Esophagus muscularis mucosa (tissue), 3 donors: ENCODE measurements at regions not wholly inside any gene's neighbourhood (a gene's known extent, or its start where the extent isn't known, plus 50 kb on each side); places are given as distances from the start of the nearest gene placed in this dataset.

Experiments used
- POLR2A ChIP-seq: fragments of 450-650 bp; IDR thresholded peaks from one replicate; pipeline ENCODE4 v1.6.1; 2017; ENCODE audit warnings: antibody characterized with exemption, moderate library complexity, mild to moderate bottlenecking, low read depth
- POLR2AphosphoS5 ChIP-seq, 2 donors: sonication (generic); formaldehyde crosslinking; IDR thresholded peaks; one replicate each; pipeline ENCODE4 v1.6.1; 2017; ENCODE audit warnings: antibody characterized with exemption in 2 of 2
- TF ChIP-seq, protein P1 (sequence below), 3 experiments: fragments of 200-600 bp in 2 of 3; fragments of 450-650 bp in 1 of 3; sonication (generic) in 2 of 3; IDR thresholded peaks; one replicate each; pipeline ENCODE4 v1.5.1; 2017 to 2019; ENCODE audit warnings: antibody characterized with exemption in 3 of 3, mild to moderate bottlenecking in 2 of 3, moderate library complexity in 1 of 3

DNA sequence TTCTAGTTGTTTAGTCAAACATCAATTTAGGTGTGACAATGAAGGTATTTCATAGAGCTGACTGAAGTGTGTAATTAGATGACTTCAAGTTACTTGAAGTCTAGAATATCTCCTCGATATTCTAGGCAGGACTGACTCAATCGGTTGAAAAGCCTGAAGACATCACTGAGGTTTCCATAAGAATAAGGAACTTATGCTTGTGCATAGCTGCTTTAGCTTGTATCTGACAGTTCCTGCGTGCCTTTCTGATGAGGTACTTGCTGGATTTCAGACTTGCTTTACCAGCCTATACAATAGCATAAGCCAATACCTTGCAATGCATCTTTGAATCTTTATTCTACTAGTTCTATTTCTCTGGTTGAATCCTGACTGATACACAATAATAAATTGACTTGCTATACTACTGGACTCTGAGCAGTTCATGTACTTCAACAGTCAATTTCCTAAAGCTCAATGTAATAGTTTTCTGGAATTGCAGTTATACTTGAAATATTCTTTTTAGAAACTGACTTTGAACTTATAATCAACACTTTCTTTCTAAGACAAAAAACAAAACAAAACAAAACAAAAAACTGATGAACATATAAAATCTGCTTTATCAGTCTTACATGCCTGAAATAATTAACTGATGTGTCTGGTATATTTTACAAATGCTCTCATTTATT is 1534.8 kb downstream of the SLITRK5 start:
- TF ChIP-seq, protein P1, sequence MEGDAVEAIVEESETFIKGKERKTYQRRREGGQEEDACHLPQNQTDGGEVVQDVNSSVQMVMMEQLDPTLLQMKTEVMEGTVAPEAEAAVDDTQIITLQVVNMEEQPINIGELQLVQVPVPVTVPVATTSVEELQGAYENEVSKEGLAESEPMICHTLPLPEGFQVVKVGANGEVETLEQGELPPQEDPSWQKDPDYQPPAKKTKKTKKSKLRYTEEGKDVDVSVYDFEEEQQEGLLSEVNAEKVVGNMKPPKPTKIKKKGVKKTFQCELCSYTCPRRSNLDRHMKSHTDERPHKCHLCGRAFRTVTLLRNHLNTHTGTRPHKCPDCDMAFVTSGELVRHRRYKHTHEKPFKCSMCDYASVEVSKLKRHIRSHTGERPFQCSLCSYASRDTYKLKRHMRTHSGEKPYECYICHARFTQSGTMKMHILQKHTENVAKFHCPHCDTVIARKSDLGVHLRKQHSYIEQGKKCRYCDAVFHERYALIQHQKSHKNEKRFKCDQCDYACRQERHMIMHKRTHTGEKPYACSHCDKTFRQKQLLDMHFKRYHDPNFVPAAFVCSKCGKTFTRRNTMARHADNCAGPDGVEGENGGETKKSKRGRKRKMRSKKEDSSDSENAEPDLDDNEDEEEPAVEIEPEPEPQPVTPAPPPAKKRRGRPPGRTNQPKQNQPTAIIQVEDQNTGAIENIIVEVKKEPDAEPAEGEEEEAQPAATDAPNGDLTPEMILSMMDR (IDR thresholded peaks at IDR 0.05), result no peak
- TF ChIP-seq POLR2AphosphoS5 (IDR thresholded peaks at IDR 0.05) (no peak), POLR2A (no peak)
